ENCODE measurements at regions not wholly inside any gene's neighbourhood (a gene's known extent, or its start where the extent isn't known, plus 50 kb on each side); places are given as distances from the start of the nearest gene placed in this dataset.
"Not testable (repeated sequence)": the region's sequence is repeated elsewhere in the genome, so short reads cannot be mapped to it uniquely, and the experiment has no call there.

DNA sequence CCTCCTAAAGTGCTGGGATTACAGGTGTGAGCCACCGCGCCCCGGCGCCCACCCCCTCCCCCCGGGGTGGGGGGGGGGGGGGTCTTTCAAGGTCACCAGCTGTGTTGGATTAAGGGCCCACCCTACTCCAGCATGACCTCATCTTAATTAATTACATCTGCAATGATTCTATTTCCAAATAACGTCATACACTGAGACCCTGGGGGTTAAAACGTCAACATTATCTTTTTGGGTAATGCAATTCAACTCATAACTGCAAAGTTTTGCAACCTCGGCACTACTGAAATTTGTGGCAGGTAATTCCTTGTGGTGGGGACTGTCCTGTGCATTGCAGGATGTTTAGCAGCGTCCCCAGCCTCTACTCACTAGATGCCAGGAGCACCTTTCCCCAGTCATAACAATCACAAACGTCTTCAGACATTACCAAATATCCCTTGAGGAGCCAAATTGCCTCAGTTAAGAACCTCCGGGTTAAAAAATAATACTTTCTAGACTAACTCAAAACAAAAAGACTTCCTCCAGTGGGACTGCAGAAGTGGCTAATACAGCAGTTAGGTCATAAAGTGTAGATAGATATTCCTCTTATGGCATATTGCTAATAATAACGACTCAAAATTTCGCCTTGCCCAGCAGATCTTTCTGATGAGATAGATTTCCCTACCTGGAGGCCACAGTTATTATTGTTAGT lies 233.0 kb upstream of the KAZN start:
- no peak for DNase-seq

DNA sequence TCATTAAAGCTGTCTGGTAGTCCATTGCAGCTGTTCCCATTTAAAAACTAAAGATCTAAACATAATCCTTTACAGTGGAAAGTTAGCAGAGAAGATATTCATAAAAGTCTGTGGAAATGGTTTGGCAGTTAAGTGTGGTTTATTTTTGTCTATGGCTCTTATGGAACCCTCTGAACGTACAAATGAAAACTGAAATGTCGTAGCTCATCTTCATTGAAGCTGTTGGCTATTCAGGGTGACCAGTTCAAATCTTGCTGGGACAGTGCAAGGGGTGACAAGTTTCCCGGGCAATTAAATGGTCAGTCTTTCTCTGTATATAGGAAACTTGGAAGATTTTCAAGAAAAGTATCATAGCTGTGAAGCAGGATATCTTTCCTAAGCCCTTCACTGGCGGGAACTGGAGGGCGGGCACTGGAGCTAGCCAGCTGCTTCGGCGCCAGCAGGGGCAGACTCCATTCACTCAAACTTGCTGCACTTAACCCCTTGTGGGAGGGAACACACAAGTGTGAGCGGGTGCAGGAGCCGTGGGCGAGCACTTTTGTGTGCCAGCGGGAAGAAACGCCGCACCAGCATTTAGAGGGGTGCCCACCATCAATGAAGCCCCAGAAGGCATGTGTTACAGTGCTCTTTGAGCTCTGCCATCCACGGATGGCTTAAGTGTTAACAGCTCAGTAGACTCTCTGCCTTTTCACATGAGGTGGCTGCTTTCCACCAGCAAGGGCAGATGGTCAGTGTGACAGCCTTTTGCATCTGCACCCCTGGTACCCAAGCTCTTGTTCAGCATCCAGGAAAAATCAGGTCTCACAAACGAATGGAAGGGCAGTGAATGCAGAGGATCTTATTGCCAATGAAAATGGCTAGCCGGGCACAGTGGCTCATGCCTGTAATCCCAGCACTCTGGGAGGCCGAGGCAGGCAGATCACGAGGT lies 232.1 kb upstream of the KAZN start:
- DNase-seq, result peak; percentile 8

DNA sequence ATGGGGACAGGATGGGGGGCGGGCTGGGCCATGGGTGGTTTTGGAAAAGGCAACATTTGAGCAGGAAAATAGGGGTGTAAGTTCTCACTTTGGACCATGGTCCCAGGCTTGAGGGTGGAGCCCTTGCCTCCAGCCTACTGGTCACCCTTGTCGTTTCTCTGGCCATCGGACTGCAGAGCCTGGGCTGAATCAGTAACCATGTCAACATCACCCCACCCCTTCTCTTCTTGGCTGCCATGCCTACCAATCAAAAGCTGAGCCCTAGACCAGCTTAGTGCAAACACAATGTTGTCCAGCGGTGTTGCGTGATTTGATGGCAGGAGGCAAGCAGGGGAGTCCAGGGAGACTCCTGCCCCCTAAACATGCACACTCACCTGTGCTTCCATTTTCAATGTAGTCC lies 231.0 kb upstream of the KAZN start:
- no peak for DNase-seq

DNA sequence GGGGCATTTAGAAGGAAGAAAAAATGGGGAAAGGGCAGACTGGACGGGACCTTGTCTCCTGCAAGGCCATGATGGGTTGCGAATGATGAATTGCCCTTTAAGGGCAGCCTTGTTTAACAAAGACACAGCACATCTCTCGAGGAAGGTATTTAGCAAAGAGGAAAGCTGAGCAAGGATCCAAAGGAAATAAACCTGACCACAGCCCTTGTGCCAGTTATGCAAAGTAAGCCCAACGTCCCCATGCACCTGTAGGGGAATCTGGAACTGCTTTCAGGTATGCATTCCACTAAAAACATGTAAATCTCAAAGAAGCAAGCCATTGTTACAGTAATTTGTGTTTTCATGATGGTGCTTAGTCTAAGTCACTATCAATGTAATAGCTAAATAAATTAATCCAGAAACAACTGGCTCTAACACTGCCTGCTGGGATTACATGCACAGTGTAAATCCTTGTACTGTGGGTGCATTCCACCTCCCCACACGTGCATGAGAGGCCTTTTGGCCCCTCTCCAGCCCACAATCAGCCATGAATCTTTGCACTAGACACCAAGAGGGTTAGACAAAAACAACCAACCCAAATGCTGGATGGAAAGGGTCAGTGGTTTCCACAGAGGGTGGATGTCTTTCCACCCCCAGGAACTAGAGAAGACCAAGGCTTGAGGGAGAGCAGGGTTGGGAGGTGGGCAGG lies 228.8 kb upstream of the KAZN start:
- DNase-seq, result no peak

DNA sequence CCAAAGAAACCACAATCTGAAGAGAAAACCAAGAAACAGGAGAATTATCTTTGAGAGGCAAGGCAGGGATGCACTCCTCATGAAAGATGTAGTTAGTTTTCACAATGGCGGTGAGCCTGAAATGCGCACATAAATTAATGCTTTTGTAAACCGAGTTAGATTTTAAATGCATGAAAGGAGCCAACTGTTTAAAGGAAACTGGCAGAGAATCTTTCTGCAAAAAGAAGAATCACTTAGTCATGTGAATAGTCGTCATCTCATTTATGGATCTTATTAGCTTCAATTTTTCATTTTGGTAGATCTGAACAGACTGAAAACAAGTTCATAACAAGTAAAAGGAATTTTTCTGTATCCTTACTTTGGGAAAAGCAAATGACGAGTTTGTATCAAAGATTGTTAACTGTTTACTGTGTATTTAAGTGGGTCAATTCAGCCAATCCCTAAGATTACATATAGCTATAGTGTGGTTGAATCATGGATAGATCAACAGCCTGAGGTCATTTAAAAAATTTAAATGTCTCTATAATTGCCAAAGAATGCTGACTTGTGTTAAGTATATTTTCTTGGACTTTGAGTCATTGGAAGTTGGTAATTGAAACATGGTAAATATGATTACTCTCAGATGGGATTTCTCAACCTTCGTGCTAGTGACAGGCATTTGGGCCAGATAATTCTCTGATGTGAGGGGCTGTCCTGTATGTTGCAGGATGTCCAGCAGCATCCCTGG lies 226.6 kb upstream of the KAZN start:
- no peak for DNase-seq

DNA sequence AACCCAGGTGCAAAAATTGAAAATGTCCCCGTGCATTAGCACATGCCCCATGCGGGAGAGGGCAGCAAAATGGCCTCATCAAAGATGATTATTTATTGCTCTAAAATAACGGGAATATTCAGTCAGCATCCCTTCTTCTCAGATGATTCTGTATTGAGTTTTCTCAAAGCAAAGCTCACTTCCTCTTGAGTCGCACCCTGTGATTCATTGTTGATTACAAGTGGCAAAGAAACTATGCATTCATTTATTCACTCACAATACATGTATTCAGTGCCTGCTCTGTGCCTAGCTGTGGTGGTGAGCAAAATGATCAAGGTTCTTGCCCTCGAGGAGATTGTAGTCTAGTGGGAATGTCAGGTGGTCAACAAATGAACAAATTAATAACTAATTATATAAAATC lies 226.0 kb upstream of the KAZN start:
- DNase-seq, result no peak

DNA sequence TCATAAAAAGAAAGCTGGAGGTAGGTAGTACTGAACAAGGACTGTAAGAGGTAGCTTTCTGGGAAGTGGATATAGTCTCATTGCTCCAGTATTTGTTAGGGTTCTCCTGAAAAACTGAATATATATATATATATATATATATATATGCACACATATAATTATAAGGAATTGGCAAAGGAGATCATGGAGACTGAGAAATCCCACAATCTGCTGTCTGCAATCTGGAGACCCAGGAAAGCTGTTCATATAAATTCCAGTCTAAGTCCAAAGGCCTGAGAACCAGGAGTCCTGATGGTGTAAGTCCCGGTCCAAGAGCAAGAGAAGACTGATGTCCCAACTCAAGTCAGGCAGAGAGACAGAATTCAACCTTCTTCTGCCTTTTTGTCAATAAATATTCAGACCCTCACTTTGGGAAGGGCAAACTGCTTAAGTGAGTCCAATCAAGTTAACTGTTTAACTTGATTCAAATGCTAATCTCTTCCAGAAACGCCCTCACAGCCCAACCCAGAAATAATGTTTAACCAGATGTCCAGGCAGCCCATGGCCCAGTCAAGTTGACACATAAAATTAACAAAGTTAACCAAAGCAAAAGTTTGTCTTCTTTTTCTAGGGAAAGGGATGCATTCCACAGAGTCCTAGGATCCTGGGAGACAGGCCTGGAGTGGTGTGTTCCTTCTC lies 225.3 kb upstream of the KAZN start:
- DNase-seq, result no peak

DNA sequence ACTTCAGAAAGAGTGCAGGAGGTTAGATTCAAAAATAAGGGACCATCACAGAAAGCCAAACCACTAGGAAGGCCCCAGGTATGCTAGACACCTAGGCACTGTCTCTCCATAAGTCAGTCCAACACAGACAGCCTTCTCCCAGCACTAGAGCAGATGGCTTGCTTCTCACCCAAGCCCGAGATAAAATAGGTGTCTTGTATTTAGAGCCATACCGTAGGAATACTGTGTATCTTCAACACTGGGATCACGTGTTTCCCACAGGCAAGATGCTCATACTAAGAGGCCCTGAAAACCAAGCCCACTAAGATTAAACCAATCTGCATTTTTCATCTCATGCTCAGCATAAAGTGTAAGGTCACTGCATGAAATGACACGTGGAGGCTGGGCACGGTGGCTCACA lies 223.3 kb upstream of the KAZN start:
- DNase-seq, result no peak

DNA sequence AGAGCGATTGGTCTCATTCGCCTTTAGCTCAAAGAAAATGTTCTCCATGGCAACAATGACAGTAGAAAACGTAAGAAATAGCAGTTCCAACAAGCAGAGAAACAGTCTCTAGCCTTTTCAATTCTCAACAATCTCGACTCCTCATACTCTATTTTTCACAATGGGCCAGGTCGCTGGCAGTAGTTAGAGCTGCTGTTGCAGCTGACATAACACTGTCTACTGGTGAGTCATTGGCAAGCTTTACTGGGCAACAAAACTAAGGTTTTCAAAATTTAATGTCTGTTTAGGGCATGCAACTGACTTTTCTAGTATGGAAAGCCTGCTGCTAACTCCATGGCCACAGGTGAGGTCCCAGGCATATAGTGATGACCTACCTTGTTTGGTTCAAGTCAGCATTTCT lies 221.1 kb upstream of the KAZN start:
- DNase-seq, result no peak

DNA sequence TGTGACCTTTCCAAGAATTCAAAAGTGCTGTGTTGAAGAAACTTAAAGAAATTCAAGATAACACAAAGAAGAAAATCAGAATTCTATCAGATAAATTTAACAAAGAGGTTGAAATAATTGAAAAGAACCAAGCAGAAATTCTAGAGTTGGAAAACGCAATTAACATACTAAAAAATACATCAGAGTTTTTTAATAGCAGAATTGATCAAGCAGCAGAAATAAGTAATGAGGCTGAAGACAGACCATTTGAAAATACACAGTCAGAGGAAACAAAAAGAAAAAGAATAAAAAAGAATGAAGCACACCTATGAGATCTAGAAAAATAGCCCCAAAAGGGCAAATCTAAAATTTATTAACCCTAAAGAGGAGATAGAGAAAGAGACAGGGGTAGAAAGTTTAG lies 218.1 kb upstream of the KAZN start:
- DNase-seq, result no peak

DNA sequence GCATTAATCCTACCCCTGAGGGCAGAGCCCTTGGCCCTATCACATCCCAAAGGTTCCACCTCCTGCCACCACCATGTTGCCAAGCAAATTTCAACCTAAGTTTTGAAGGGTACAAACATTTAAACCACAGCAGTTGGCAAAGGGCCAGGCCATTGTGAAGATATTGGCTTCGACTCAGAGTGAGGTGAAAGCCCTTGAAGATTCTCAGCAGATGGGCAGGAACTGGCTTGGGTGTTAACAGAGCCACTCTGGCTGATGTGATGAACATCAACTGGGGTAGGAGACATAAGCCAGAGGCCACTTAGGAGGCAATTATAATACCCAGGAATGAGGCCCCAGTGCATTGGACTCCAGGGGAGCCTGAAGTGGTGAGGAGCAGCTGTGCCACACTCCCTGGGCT lies 207.7 kb upstream of the KAZN start:
- no peak for DNase-seq

DNA sequence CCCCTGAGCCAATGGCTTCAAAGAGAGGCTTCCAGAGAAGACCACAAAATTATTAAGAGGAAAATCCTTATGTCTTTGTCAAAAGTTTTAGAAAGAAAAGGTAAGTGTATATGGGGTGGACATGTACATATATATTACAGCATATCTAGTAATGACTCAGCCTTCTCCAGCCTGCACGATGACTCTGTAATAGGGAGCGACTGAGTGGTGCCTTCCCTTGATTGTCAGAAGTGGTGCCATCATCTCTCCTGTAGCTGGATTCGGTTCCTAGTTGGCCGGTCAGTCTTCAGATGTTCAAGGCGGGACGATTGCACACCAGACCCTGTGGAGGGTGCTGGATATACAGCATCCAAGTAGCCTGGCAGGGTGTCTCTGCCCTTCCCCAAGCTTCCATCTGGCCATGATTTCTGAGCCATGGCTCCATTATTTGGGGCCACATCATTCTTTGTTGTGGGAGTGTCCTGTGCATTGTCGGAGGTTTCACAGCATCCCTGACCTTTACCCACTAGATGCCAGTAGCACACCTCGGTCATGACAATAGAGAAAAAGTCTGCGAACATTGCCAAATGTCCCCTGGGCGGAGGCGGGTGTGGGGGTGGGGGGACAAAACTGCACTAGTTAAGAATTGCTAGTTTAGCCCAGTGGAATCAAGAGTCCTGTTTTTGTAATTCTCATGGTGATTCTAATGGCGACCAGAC lies 206.2 kb upstream of the KAZN start:
- DNase-seq, result no peak

DNA sequence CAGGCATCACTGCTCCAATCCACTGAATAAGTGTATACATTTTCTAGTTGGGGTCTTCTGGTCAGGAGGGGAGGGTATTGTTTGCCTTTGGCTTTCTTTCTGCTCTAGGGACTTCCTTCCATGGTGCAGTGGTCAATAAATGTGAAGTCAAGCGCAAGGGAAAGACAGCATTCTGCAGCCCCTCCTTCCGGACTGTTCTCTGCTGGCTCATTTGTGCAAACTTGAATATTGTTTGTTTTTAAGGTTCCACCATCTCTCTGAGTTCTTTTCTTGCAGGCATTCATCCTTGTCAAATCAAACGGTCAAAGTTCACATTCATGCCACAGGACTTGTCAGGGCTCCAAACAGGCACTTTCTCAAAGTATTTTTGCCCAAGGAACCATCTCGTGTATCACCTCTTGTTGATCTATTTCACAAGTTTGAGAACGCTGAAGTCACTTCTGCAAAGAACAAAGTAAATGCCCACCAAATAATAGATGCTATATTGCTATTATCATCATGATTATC lies 205.6 kb upstream of the KAZN start:
- DNase-seq, result no peak

DNA sequence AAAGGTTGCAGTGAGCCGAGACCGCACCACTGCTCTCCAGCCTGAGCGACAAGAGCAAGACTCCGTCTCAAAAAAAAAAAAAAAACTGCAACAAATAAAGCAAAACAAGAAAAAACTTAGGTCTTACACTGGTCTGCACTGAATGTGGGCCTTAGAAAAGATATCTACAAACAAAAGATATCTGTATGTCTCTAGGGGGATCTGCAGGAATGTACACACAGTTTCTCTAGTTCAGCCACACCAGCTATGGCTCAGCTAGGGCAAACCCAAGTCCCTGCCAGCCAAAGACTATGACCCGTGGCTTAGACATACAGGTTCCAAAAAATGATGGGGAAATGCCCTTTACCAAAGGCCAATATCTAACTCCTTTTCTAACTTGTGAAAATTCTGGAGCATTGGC lies 202.4 kb upstream of the KAZN start:
- DNase-seq, result no peak

DNA sequence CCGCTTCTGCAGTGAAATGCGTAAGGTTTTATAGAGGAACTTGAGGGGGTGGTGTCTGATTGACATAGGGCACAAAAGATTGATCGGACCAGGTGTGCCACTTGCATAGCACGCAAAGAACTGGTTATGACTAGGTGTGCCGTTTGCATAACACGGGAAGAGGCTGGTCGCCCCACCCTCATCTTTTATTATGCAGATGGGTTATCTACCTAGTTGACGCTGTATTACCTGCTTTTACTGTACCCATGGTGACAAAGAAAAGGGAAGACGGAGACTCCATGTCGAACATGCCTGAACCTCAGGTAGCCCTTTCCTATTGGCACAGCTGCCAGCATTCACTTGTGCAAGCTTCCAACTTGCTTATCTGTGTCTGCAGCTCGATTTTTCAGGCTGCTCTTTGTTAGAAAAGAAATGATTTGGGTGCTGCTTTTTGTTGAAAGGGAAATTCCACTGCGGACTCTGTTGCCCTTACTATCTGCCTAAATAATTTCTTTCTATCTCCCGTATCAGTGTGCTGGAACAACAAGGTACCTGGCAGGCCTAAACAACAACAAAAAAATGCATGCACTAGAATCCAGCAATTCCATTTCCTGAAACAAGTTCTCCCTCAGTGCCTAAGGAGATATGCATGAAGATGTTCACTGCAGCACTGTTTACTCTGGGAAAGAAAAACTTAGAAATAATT lies 194.4 kb upstream of the KAZN start:
- DNase-seq, result no peak

DNA sequence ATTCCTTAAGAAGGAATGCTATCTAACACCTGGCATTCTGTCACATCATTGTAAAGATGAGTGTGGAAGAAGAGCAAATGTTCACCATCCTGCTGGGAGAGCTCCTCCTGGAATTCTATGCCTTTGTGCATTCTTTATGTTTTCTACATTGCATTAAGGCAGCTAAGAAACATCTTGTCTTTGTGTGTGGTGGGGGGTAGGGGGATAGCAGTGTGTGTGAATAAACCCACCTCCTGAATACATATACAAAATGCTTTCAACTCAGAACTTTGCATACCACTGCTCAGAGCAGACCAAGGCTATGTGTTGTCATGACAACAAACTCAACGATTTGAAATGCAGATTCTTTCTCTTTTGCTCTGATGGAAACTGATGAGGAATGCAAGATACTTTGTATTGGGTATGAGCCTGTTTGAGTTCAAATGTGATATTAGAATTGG lies 193.6 kb upstream of the KAZN start:
- no peak for DNase-seq

DNA sequence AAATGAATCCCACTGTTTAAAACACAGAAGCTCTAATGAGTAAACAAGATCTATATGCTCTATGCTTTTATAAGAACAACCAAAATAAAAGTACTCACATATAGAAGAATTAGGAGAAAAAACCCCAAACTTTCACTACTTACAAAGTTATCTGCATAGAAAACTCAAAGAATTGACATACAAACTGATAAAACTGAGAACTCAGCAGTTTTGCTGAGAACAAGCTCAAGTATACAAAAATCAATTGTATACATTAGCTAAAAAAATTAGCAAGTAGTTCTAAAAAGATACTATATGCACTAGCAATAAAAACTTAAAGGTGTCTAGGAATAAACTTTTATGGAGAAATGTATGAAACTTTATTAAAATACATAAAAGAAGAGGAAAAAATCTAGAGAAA lies 186.2 kb upstream of the KAZN start:
- DNase-seq, result no peak

DNA sequence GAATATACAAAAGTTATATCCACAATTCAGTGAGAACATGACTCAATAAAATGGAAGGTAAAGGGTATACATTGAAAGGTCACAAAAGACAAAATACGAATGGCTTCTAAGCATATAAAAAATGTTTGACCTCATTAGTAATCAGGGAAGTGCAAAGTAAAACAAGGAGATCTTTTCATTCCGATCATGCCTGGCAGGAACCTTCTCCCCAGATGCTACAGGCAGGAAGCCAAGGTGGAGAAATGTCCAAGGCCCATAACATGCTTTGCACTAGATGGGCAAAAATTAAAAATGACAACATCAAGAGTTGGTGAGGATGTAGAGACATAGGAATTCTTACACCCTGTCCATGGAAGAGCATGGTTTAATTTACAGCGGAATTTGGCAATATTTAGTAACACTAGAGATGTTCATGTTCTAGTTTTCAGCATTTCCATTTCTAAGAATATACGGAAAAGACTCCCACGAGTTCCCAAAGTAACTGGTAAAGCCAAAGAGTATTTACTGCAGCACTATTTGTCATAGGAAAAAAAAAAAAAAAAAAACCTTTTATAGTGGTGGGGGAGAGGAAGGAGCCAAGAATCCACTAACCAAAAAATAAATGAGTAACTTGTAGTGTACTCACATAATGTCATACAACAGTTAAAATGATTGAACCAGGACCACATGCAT lies 184.5 kb upstream of the KAZN start:
- DNase-seq, result no peak

DNA sequence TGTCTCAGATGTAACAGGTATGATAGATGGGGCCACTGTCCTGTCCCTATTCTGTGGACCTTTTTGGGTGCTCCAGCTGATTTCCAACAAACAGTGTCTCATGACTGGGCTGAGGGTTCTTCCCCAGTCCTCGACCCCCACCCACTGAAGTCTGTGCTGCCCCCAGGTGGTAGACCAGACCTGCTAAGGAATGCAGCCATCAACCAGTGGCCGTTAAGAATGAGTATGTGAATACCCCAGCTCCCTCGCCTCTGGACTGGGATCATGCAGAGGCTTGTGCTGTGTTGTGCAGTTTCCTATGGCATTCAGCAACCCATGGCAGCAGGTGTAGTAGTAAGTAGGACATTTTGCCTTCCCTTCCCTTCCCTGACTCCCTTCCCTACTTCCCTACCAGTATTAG lies 183.1 kb upstream of the KAZN start:
- DNase-seq, result no peak

DNA sequence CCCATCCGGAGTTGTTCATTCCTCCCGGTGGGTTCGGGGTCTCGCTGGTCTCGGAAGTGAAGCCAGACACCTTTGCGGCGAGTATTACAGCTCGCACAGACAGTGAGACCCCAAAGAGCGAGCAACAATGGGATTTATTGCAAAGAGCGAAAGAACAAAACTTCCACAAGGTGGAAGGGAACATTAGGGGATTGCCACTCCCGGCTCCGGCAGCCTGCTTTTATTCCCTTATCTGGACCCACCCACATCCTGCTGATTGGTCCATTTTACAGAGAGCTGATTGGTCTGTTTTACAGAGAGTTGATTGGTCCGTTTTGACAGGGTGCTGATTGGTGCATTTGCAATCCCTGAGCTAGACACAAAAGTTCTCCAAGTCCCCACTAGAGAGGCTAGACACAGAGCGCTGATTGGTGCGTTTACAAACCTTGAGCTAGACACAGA lies 178.7 kb upstream of the KAZN start:
- DNase-seq, result not testable (repeated sequence)
